Liver (tissue), 3 donors: ENCODE measurements at regions not wholly inside any gene's neighbourhood (a gene's known extent, or its start where the extent isn't known, plus 50 kb on each side); places are given as distances from the start of the nearest gene placed in this dataset.

Experiments
- CTCF ChIP-seq: fragments of 150-350 bp; IDR thresholded peaks from 2 replicates; pipeline ENCODE4 v1.5.1; 2017; ENCODE audit warnings: improper control_type of control experiment, low read depth, low read length; ENCODE audit not compliant: missing input control
- MAX ChIP-seq: IDR thresholded peaks from 2 replicates; pipeline ENCODE4 v1.6.1; 2016; ENCODE audit warnings: antibody characterized with exemption
- RAD21 ChIP-seq, 2 donors: IDR thresholded peaks; 2 replicates each; pipeline ENCODE4 v1.6.1; 2016; ENCODE audit warnings: antibody characterized with exemption in 2 of 2, mild to moderate bottlenecking in 2 of 2
- REST ChIP-seq: IDR thresholded peaks from 2 replicates; pipeline ENCODE4 v1.6.1; 2016; ENCODE audit warnings: antibody characterized with exemption, mild to moderate bottlenecking
- RXRA ChIP-seq, 2 donors: IDR thresholded peaks; 2 replicates each; pipeline ENCODE4 v1.6.1; 2017 to 2018; ENCODE audit warnings: antibody characterized with exemption in 2 of 2, mild to moderate bottlenecking in 1 of 2
- SP1 ChIP-seq: IDR thresholded peaks from 2 replicates; pipeline ENCODE4 v1.6.1; 2018; ENCODE audit warnings: antibody characterized with exemption, mild to moderate bottlenecking
- YY1 ChIP-seq: IDR thresholded peaks from 2 replicates; pipeline ENCODE4 v1.6.1; 2016; ENCODE audit warnings: antibody characterized with exemption, mild to moderate bottlenecking
- donor health status: healthy.
- donor health status: healthy.

- TF ChIP-seq CTCF (no peak), RXRA (IDR thresholded peaks at IDR 0.05) (no peak), REST (no peak), MAX (no peak), SP1 (no peak), RAD21 (IDR thresholded peaks at IDR 0.05) (no peak), YY1 (no peak)
These were observed 135.7 kb downstream of the QDPR start for GRCh38 chr4:17376205-17376604.
